AG04450 (cell line): ENCODE measurements at regions not wholly inside any gene's neighbourhood (a gene's known extent, or its start where the extent isn't known, plus 50 kb on each side); places are given as distances from the start of the nearest gene placed in this dataset.
A peak's percentile ranks its signal among the peaks of the same experiment; 100 is the strongest.
"Not testable (repeated sequence)": the region's sequence is repeated elsewhere in the genome, so short reads cannot be mapped to it uniquely, and the experiment has no call there.

Experiments used
- CTCF ChIA-PET: fragments of 300-600, 350-600 bp; formaldehyde crosslinking; extraction: SDS; loops from one replicate; lab custom pipeline; 2022; ENCODE audit warnings: antibody characterized with exemption, inconsistent platforms; lab: Charles Lee
- POLR2A ChIA-PET: fragments of 350-600 bp; formaldehyde crosslinking; extraction: SDS; loops from one replicate; lab custom pipeline; 2021; ENCODE audit warnings: antibody characterized with exemption, inconsistent platforms; lab: Yijun Ruan, JAX
- DNase-seq: peaks from one replicate; pipeline ENCODE4 v3.0.0-alpha.2; 2011; ENCODE audit warnings: low read depth, low spot score
- H3K27ac ChIP-seq: one replicate; pipeline ENCODE4 v1.5.1; 2012; ENCODE audit warnings: low read depth, low read length, control low read depth
- H3K27me3 ChIP-seq: one replicate; pipeline ENCODE4 v1.6.0; 2012; ENCODE audit warnings: low read length; ENCODE audit not compliant: control insufficient read depth, insufficient read depth
- H3K4me3 ChIP-seq: 2 replicates; pipeline ENCODE4 v1.5.1; 2011; ENCODE audit warnings: mild to moderate bottlenecking, low read depth, low read length, control low read depth
- H3K9me3 ChIP-seq: 2 replicates; pipeline ENCODE4 v1.5.1; 2012; ENCODE audit warnings: low read length; ENCODE audit not compliant: control insufficient read depth, insufficient read depth

- POLR2A ChIA-PET, CTCF ChIA-PET, H3K4me3 ChIP-seq, DNase-seq, H3K27me3 ChIP-seq, H3K27ac ChIP-seq, H3K9me3 ChIP-seq: not testable (repeated sequence)
Measured at GRCh38 chr15:22598552-22598951, 139.8 kb downstream of the GOLGA6L22 start.

- H3K4me3 ChIP-seq, H3K27ac ChIP-seq, DNase-seq, POLR2A ChIA-PET, CTCF ChIA-PET, H3K9me3 ChIP-seq, H3K27me3 ChIP-seq: not testable (repeated sequence)
Measured at GRCh38 chr15:22599526-22600320, 141.0 kb downstream of the GOLGA6L22 start.

DNA sequence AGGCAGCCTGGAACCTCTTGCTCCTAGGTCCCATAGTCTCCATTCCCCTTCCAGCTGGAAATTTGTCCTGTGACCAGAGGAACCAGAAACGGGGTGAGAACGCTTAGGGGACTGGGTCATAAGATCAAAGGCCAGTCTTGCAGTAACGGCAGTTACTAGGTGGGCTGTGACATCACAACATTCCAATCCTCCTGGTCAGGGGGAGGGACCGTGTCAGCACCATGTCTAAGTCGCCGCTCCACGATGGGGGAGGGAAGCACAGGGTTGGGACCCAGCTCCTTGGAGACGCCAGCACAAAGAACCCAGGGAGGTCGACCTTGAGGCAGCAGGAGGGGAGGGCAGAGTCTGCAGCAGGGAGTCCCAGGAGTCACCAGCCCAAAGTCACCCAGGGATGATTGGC is 158.3 kb downstream of the GOLGA6L22 start:
- H3K9me3 ChIP-seq, H3K27ac ChIP-seq, POLR2A ChIA-PET, H3K4me3 ChIP-seq, DNase-seq, CTCF ChIA-PET, H3K27me3 ChIP-seq: not testable (repeated sequence)

- H3K27me3 ChIP-seq, POLR2A ChIA-PET, DNase-seq, H3K4me3 ChIP-seq, H3K27ac ChIP-seq, H3K9me3 ChIP-seq, CTCF ChIA-PET: not testable (repeated sequence)
Measured at GRCh38 chr15:22631789-22632188, 154.7 kb upstream of the NIPA1 start.

- CTCF ChIA-PET, H3K27ac ChIP-seq, POLR2A ChIA-PET: not testable (repeated sequence)
Measured at GRCh38 chr15:22639983-22640382, 146.5 kb upstream of the NIPA1 start.

DNA sequence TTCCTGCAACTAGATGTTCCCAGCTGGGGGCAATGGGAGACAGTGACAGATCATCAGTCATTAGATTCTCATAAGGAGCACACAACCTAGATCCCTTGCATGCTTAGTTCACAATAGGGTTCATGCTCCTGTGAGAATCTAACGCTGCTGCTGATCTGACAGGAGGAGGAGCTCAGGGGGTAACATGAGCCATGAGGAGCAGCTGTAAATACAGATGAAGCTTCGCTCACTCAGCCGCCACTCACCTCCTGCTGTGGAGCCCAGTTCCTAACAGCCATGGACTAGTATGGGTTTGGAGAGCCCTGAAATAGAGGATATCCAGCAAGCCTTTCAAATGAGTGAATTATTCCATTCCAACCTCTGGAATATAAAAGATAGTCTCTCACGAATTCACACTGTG is 137.0 kb upstream of the NIPA1 start:
- POLR2A ChIA-PET, CTCF ChIA-PET, H3K27me3 ChIP-seq: not testable (repeated sequence)

More at GRCh38 chr15:22639983-22640382, 146.5 kb upstream of the NIPA1 start:
- H3K4me3 ChIP-seq, DNase-seq, H3K27me3 ChIP-seq, H3K9me3 ChIP-seq: not testable (repeated sequence)

GRCh38 chr15:22651179-22651578 is 135.3 kb upstream of the NIPA1 start:
- DNase-seq, H3K9me3 ChIP-seq, H3K27me3 ChIP-seq, H3K27ac ChIP-seq, H3K4me3 ChIP-seq, POLR2A ChIA-PET: not testable (repeated sequence)
- CTCF ChIA-PET: interaction anchor here (0.6 kb wide), 1 partner anchor 149 kb away, joined by 4 read pairs; no protein-coding TSS in a partner anchor

More for the DNA sequence above, 137.0 kb upstream of the NIPA1 start:
- not testable (repeated sequence) for H3K4me3 ChIP-seq, H3K27ac ChIP-seq, H3K9me3 ChIP-seq, DNase-seq

DNA sequence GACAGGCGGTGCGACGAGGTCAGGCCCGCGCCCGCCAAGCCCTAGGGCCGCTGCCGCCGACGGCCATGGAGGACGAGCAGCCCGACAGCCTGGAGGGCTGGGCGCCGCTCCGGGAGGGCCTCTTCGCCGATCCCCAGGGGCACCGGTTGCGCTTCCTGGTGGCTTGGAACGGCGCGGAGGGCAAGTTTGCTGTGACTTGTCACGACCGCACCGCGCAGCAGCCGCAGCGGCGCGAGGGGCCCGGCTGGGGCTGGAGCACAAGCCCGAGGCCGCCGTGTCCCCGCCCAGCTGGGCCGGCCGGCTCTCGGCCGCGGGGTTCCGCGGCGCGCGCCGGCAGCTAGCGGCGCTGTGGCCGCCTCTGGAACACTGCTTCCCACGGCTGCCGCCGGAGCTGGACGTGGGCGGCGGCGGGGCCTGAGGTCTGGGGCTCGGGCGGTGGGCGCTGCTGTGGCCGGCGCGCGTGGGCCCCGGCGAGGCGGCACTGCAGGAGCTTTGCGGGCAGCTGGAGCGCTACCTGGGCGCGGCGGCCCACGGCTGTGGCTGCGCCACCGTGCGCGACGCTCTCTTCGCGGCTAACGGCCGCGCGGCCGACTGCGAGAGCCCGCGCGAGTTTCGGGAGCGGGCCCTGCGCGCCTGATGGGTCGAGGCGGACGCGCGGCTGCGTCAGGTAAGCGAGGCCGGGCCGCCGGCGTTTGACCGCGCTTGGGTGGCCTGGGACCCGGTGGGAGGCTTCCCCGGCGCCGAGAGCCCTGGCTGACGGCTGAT is 122.0 kb upstream of the NIPA1 start:
- H3K9me3 ChIP-seq, H3K27me3 ChIP-seq, POLR2A ChIA-PET, CTCF ChIA-PET, DNase-seq: not testable (repeated sequence)
- Histone ChIP-seq H3K27ac (peak overlapping the region; percentile 52), H3K4me3 (peak overlapping the region; percentile 53)

DNA sequence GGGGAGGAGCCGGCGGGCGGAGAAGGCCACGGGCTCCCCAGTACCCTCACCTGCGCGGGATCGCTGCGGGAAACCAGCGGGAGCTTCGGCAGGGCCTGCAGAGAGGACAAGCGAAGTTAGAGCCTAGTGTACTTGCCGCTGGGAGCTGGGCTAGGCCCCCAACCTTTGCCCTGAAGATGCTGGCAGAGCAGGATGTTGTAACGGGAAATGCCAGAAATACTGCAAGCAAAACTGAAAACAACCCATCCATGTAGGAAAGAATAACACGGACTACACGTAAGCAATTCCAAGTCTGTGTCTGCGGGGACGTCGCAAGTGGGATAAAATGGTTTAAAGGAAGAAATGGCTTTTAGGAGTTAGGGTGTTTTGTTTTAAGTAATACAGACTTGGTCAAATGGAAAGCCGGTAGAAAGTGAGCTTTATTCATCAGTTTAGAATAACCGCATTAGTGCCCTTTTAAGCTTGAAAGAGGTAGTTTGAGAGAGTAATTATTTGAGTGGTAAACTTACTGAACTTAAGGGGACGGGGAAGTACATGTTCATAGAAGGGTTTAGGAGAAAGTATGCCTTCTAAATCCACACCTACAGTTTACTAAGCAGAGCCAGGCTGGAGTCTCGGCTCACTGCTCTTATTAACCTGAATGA is 121.3 kb upstream of the NIPA1 start:
- Histone ChIP-seq H3K4me3 (peak overlapping the region; percentile 53), H3K27ac (peak overlapping the region; percentile 52)
- POLR2A ChIA-PET, H3K27me3 ChIP-seq, CTCF ChIA-PET, H3K9me3 ChIP-seq: not testable (repeated sequence)
- peak; percentile 2 for DNase-seq

GRCh38 chr15:22665711-22666110 is 120.7 kb upstream of the NIPA1 start:
- peak overlapping the region; percentile 53 for H3K4me3 ChIP-seq
- H3K9me3 ChIP-seq, DNase-seq, POLR2A ChIA-PET, H3K27ac ChIP-seq, H3K27me3 ChIP-seq, CTCF ChIA-PET: not testable (repeated sequence)

DNA sequence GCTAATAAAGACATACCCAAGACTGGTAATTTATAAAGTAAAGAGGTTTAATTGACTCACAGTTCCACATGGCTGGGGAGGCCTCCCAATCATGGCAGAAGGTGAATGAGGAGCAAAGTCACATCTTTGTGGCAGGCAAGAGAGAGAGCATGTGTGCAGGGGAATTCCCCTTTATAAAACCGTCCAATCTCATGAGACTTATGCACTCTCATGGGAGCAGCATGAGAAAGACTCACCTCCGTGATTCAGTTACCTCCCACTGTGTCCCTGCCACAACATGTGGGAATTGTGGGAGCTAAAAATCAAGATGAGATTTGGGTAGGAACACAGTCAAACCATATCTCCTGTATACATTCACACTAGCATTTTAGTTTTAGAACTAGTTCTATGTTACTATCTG is 101.7 kb upstream of the NIPA1 start:
- H3K27me3 ChIP-seq, H3K27ac ChIP-seq, CTCF ChIA-PET, H3K9me3 ChIP-seq, H3K4me3 ChIP-seq, DNase-seq, POLR2A ChIA-PET: not testable (repeated sequence)
